ENCODE measurements at regions not wholly inside any gene's neighbourhood (a gene's known extent, or its start where the extent isn't known, plus 50 kb on each side); places are given as distances from the start of the nearest gene placed in this dataset.

DNA sequence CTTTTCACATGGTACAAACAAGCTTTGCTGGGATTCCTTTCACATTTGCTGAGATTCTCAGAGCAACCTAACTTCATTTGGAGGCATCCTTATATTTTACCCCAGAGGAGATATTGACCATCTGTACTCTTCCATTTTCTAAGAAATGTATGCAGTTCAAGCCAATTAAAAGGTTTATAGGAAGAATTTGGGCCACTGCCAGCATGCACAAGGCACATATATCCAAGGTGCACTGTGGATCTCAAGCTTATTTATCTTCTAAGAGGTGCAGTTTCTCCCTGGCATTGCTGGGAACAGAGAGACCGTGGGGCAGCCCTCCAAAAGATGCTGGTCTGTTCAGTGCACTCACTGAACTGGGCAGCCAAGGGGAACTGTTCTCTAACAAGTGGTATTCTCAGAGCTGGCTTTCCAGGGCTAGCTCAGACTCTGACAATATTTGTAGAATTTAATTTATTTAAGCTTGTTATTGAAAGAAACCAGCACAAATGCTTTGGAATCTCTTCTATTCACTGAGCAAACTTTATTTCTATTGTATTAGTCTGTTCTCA lies 213.3 kb downstream of the TENT4A start:
- no peak for TF ChIP-seq GATA3 (IDR thresholded peaks at IDR 0.05; ENCODE audit: low read depth, low read length)
- TF ChIP-seq GATA2 (IDR thresholded peaks at IDR 0.05; ENCODE audit: low read depth, low read length): no peak
